T-helper 17 cell (primary cell): ENCODE measurements at regions not wholly inside any gene's neighbourhood (a gene's known extent, or its start where the extent isn't known, plus 50 kb on each side); places are given as distances from the start of the nearest gene placed in this dataset.
"Not testable (repeated sequence)": the region's sequence is repeated elsewhere in the genome, so short reads cannot be mapped to it uniquely, and the experiment has no call there.

Experiments
- ATAC-seq: fragments of 150-1000 bp; cut with Tn5 transposase; 2 replicates; pipeline ENCODE4 v1.10.0; 2021; ENCODE audit warnings: mild to moderate bottlenecking, moderate library complexity
- DNase-seq, 3 donors: peaks; one replicate each; pipeline versions ENCODE4 v3.0.0 to v3.0.0-alpha.2; 2020 to 2021
- H3K9me3 ChIP-seq: one replicate; pipeline ENCODE4 v1.7.0; 2013; ENCODE audit warnings: low read length, mild to moderate bottlenecking; ENCODE audit not compliant: control insufficient read depth, poor library complexity, severe bottlenecking
- H3K27ac Mint-ChIP-seq: one replicate; pipeline ENCODE4 v1.8.0; 2022; ENCODE audit warnings: mild to moderate bottlenecking, moderate library complexity, mixed read lengths
- H3K27me3 Mint-ChIP-seq: one replicate; pipeline ENCODE4 v1.8.0; 2022; ENCODE audit warnings: mixed read lengths
- H3K36me3 Mint-ChIP-seq: one replicate; pipeline ENCODE4 v1.8.0; 2022; ENCODE audit warnings: low read depth, mixed read lengths
- H3K4me1 Mint-ChIP-seq: one replicate; pipeline ENCODE4 v1.8.0; 2022; ENCODE audit warnings: mild to moderate bottlenecking, mixed read lengths
- H3K4me3 Mint-ChIP-seq: one replicate; pipeline ENCODE4 v1.8.0; 2022; ENCODE audit warnings: mild to moderate bottlenecking, moderate library complexity, mixed read lengths

DNA sequence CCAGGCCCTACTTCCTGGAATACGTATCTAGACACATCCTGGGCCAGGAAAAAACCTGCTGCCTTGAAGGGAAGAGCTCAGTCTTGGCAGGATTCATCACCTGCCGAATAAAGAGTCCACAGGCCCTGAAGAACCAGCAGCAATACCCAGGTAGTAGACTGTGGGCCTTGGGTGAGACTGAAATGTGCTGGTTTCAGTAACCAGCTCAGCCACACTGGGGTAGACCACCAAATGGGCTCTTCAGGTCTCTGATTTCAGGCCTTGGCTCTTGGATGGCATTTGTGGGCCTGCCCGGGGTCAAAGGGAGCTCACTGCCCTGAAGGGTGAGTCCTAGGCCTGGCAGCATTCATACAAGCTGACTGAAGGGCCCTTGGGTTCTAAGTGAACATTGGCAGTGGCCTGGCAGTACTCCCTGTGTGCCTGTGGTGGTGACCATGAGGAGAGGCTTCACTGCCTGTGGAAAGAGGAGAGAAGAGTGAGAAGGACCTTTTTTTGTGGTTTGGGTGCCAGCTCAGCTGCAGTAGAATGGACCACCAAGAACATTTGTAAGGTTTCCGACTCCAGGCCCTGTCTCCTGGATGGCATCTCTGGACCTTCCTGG is 175.1 kb downstream of the ANKRD30B start:
- no peaks in the 10 kb centered on the region for H3K27me3 Mint-ChIP-seq
- no peak for ATAC-seq
- H3K4me3 Mint-ChIP-seq = no peak overlapping the region
- no peak overlapping the region for H3K27ac Mint-ChIP-seq
- no peaks in the 10 kb centered on the region for H3K36me3 Mint-ChIP-seq
- H3K9me3 ChIP-seq = no peaks in the 10 kb centered on the region
- peaks cover 6% of the 10 kb centered on the region for H3K4me1 Mint-ChIP-seq
- no peak for DNase-seq

DNA sequence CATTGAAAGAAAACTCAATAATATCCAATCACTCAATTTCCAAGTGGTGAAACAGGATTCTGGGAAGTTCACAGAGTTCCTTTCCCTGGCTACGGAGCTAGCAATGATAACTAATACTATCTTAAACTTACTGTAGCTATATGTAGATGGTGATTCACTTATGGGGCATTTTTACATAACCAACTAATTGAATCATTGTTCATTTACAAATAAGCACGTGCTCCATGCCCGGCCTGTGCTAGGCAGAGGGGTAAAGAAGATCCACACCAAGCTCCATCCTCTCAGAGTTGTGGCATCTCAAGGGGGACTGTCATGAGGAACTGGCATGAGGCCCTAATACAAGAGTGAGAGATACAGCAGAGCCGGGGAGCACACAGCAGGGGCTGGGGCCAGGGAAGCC is 176.3 kb downstream of the ANKRD30B start:
- no peak for DNase-seq
- Mint-ChIP-seq H3K27ac (peak overlapping the region; percentile 27), H3K4me3 (no peak overlapping the region), H3K27me3 (no peaks in the 10 kb centered on the region), H3K4me1 (peaks cover 6% of the 10 kb centered on the region), H3K36me3 (no peaks in the 10 kb centered on the region)
- no peaks in the 10 kb centered on the region for H3K9me3 ChIP-seq
- no peak for ATAC-seq

DNA sequence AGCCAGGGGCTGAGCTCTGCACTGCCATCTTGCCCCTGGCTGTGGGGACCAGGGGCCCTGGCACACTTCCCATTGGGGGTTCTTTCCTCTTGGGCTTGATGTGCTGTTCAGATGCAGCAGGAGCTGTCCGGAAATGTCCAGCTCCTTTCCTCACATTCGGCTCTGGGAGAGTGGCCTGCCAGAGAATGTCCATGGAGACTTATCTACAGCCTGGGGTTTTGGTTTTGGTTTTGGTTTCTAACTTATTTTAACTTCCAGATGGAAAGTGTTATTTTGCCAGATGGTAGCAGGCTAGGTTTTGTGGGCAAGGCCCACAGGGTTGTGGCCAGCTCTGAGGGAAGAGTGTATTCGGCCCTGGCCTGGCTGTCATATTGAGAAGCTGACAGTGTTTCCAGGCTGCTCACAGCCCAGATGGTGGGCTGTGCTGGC is 177.3 kb downstream of the ANKRD30B start:
- H3K4me1 Mint-ChIP-seq = peaks cover 6% of the 10 kb centered on the region
- no peak overlapping the region for H3K27ac Mint-ChIP-seq
- DNase-seq = no peak
- ATAC-seq = no peak
- H3K9me3 ChIP-seq = no peaks in the 10 kb centered on the region
- H3K4me3 Mint-ChIP-seq = no peak overlapping the region
- H3K27me3 Mint-ChIP-seq = no peaks in the 10 kb centered on the region
- no peaks in the 10 kb centered on the region for H3K36me3 Mint-ChIP-seq

DNA sequence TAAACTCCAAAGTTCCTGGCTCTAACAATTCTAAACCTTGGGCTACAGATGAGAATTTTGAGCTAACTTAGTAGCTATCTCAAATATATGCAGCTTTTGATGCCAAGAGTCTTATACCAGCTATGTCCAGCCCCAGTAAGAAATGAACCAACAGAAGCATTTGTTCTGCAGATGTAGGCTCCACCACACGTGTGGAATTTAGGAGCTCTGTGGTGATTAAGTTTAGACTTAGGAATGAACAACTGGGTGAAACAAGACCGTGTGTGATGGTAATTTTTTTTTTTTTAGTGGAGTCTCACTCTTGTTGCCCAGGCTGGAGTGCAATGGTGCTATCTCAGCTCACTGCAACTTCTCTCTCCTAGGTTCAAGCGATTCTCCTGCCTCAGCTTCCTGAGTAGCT is 179.7 kb downstream of the ANKRD30B start:
- no peak for ATAC-seq
- H3K27me3 Mint-ChIP-seq = no peaks in the 10 kb centered on the region
- H3K4me3 Mint-ChIP-seq = no peak overlapping the region
- H3K4me1 Mint-ChIP-seq = peaks cover 6% of the 10 kb centered on the region
- H3K9me3 ChIP-seq = no peaks in the 10 kb centered on the region
- H3K36me3 Mint-ChIP-seq = no peaks in the 10 kb centered on the region
- H3K27ac Mint-ChIP-seq = no peak overlapping the region
- DNase-seq = no peak

DNA sequence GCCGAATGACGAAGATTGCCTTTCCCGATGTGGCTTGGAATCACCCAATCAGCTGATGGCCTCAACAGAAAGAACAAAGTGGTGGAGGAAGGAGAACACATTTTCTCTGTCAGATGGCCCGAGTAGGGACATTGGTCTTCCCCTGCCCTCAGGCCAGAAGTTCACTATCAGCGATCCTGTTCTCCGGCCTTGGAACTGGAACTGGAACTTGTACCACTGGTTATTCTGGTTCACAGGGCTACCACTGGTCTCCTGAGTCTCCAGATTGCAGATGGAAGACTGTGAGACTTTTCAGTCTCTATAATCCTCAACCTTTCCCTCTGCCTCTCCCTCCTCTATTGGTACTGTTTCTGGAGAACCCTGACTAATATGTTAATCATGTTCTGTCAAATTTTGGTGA is 180.4 kb downstream of the ANKRD30B start:
- ATAC-seq (no peak), DNase-seq (no peak)
- Mint-ChIP-seq H3K36me3 (no peaks in the 10 kb centered on the region), H3K4me1 (peaks cover 6% of the 10 kb centered on the region), H3K27ac (no peak overlapping the region), H3K27me3 (no peaks in the 10 kb centered on the region), H3K4me3 (no peak overlapping the region)
- H3K9me3 ChIP-seq = no peaks in the 10 kb centered on the region

DNA sequence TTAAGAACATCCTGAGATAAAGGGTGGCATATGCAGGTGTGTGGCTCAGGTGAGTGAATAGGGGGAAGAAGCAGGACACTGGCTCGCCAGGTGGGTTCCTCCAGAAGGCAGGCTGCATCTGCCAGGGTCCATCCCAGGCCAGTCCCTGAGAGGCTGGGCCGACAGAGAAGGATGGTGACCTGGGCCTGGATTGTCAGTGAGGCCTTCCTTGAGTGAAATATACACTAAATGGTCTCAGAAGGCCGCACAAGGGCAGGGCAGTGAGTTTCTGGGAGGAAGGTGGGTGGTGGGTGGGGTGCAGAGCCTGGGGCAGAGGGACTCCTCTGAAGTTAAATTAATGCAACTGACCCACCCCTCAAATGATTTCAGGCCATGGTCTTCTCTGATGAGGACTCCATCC is 182.1 kb downstream of the ANKRD30B start:
- Mint-ChIP-seq H3K4me1 (peaks cover 2% of the 10 kb centered on the region), H3K36me3 (no peaks in the 10 kb centered on the region), H3K27ac (no peak overlapping the region), H3K4me3 (no peak overlapping the region), H3K27me3 (no peaks in the 10 kb centered on the region)
- H3K9me3 ChIP-seq = no peaks in the 10 kb centered on the region
- DNase-seq = no peak
- no peak for ATAC-seq

DNA sequence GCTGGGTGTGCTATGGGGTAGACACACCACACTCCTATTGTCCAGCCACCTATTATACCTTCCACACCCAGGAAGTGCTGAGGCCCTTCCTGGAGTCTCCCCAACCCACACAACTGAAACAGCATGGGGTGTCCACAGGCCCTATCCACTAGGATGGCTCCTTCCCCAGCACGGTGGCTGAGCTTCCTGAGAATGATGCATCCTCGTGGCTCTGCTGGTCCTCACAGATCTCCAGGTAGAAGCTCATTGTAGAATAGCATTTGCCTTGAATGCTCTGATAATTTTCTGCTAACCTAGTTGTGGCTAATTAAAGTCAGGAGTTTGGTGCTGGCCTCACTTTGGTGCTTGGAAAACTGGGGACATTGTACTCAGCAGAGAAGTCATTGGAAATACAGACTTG is 182.6 kb downstream of the ANKRD30B start:
- DNase-seq (no peak), ATAC-seq (no peak)
- Mint-ChIP-seq H3K27me3 (no peaks in the 10 kb centered on the region), H3K36me3 (no peaks in the 10 kb centered on the region), H3K4me1 (peaks cover 2% of the 10 kb centered on the region), H3K27ac (no peak overlapping the region), H3K4me3 (no peak overlapping the region)
- no peaks in the 10 kb centered on the region for H3K9me3 ChIP-seq

DNA sequence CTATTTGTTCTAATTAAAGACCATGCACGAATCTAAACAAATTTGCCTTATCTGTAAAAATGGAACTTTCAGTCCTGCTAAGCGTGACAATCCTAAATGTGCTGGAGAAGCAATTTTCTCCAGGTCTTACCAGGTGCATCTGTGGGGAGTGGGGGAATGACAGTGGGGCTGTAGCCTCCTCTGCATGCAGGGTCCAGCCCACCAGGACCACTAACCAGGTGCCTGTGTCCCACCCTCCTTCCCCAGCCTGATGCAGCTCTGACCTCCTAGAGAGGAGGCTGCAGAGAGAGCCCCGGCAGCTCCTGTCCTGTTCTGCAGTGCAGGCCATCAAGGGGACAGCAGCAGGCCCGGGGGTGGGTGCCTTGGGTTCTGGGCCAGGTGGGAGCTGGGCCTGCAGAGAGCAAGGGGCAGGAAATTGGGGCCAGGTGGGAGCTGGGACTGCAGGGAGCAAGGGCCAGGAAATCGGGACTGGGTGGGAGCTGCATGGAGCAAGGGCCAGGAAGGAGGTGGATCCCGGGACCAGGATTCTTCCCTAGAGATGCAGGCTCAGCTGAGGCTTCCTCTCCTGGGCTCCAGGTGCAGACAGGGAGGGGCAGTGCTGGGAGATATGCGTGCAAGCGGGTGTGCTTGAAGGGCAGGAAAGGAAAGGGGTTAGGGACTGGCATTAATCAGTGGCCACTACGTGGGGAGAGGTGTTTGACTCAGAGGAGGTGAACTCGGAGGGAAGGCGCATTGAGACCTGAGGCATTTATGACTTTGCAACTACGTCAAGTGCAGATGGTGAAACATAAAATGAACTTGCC is 185.3 kb downstream of the ANKRD30B start:
- H3K9me3 ChIP-seq = no peaks in the 10 kb centered on the region
- Mint-ChIP-seq H3K4me1 (peaks cover 2% of the 10 kb centered on the region), H3K36me3 (no peaks in the 10 kb centered on the region), H3K27me3 (peaks cover 4% of the 10 kb centered on the region), H3K4me3 (no peak overlapping the region), H3K27ac (no peak overlapping the region)
- DNase-seq (no peak), ATAC-seq (no peak)

DNA sequence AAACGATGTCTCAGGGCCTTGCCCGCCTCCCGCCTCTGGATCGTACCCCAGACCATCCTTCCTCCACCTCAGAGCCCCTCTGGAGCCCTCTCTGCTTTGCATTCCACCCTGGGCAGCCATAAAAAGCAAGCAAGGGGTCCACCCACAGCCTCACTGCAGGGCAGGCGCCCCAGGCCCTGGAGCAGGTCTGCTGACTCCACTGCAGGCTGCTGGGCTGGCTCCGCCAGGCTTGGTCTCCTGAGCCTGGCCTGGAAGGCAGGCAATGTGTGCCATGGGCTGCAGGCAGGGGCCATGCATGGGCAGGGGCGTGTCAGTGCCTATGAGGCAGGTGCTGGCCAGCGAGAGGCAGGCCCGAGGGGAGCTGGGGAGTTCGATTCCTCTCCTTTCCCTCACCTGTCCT is 186.0 kb downstream of the ANKRD30B start:
- no peaks in the 10 kb centered on the region for H3K36me3 Mint-ChIP-seq
- DNase-seq = no peak
- peaks cover 2% of the 10 kb centered on the region for H3K4me1 Mint-ChIP-seq
- H3K9me3 ChIP-seq = no peaks in the 10 kb centered on the region
- peaks cover 10% of the 10 kb centered on the region for H3K27me3 Mint-ChIP-seq
- ATAC-seq = no peak
- H3K27ac Mint-ChIP-seq = no peak overlapping the region
- no peak overlapping the region for H3K4me3 Mint-ChIP-seq

DNA sequence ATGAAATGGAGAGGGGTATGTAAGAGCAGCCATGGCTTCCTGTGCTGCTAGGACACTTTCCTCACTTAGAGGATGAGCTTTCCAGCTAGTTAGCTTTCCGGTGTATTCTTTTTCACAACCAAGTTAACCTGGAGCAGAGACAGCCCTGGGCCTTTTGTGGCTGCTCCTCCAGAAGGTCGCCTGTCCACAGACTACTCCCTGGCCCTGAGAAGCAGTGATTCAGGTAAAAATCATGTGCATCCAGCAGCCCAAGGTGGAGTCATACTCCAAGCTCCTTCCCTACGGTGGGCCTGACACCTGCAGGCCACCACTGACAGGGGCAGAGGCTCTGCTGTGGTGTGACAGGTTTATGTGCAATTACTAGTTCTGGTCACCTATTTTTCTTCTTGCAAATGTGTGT is 187.2 kb downstream of the ANKRD30B start:
- DNase-seq = no peak
- no peaks in the 10 kb centered on the region for H3K9me3 ChIP-seq
- H3K27ac Mint-ChIP-seq = no peak overlapping the region
- H3K36me3 Mint-ChIP-seq = no peaks in the 10 kb centered on the region
- ATAC-seq = no peak
- peaks cover 2% of the 10 kb centered on the region for H3K4me1 Mint-ChIP-seq
- H3K27me3 Mint-ChIP-seq = peaks cover 10% of the 10 kb centered on the region
- peak overlapping the region; percentile 31 for H3K4me3 Mint-ChIP-seq

DNA sequence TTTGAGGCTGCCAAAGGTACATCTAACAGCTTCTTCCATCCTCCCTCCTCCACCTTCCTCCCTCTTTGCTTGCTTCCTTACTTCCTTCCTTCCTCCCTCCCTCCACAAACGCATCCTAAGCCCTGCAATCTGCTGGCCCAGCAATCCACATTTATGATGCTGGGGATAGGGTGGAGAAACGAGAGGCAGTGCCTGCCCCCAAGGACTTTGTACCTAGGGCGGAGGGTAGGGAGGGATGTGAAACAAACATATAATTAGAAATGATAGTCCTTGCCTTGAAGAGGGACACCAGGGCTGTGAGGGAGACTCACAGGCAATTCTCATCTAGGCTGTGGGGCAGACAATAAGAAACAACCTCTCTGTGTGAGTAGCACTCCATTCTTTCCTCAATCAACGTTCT is 188.3 kb downstream of the ANKRD30B start:
- H3K27ac Mint-ChIP-seq = no peak overlapping the region
- peaks cover 2% of the 10 kb centered on the region for H3K4me1 Mint-ChIP-seq
- H3K27me3 Mint-ChIP-seq = peaks cover 10% of the 10 kb centered on the region
- no peak overlapping the region for H3K4me3 Mint-ChIP-seq
- no peaks in the 10 kb centered on the region for H3K36me3 Mint-ChIP-seq
- no peak for ATAC-seq
- H3K9me3 ChIP-seq = no peaks in the 10 kb centered on the region
- no peak for DNase-seq

DNA sequence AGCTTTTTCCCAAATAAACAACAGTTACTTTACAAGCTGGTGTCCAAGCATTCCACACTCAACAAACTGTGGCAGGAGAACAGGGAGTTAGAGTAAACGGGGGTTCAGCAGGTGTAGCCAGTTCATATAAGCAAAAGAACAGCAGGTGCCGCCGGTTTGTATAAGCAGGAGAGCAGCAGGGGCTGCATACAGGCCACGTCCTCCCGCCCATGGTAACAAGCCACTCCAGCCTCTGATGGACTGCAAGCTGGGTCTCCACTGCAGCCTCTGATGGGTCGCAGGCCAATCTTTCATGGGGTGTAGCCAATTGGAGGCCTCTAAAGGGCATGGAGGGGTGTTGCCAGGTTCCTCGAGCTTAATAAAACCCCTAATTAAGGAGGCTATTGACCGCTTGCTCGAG is 189.3 kb downstream of the ANKRD30B start:
- DNase-seq (no peak), ATAC-seq (no peak)
- H3K27me3 Mint-ChIP-seq = peaks cover 10% of the 10 kb centered on the region
- H3K4me3 Mint-ChIP-seq = no peak overlapping the region
- no peak overlapping the region for H3K27ac Mint-ChIP-seq
- peaks cover 2% of the 10 kb centered on the region for H3K4me1 Mint-ChIP-seq
- H3K9me3 ChIP-seq = no peaks in the 10 kb centered on the region
- no peaks in the 10 kb centered on the region for H3K36me3 Mint-ChIP-seq

DNA sequence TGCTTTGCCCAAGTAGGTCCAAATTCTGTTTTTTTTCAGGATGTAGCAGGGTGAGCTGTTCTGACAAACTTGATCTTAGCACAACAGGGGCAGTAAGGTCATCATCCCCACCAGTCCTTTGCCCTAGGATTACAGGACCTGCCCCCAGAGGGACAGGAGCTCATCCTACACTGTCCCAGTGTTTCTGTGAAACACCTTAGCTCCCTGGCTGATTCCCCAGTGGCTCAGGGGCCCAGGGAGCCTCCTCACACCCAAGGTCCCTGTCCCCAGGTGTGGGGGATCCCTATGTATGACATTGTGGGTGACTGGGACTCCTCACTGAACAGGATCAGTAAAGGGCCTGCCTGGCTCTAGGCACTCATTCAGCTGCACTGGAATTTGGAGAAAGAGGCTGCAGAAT is 191.2 kb downstream of the ANKRD30B start:
- Mint-ChIP-seq H3K4me1 (peaks cover 2% of the 10 kb centered on the region), H3K4me3 (no peak overlapping the region), H3K27me3 (peaks cover 10% of the 10 kb centered on the region), H3K27ac (no peak overlapping the region), H3K36me3 (no peaks in the 10 kb centered on the region)
- DNase-seq (no peak), ATAC-seq (no peak)
- H3K9me3 ChIP-seq = no peaks in the 10 kb centered on the region

DNA sequence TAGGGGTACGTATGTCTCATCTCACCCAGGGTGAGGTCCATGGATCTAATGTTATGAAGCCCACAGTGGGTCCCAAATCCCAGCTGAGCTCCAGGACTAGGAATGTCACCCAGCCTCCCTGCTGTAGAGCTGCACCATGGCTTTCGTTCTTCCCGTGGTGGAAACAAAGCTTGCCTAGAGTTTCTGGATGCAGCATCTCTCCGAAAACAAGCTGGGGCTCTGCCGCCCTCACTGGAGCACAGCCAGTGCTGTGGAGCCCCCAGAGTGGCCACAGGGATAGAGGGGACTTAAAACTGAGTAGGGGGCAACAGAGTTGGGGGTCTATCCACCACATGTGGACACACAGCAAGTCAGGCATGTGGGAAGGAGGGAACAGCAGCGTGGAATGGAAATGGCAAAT is 192.1 kb downstream of the ANKRD30B start:
- not testable (repeated sequence) for H3K4me3 Mint-ChIP-seq, H3K27ac Mint-ChIP-seq, H3K4me1 Mint-ChIP-seq, DNase-seq, H3K9me3 ChIP-seq, ATAC-seq, H3K36me3 Mint-ChIP-seq
- peaks cover 10% of the 10 kb centered on the region for H3K27me3 Mint-ChIP-seq
